B cell (primary cell): ENCODE measurements at regions not wholly inside any gene's neighbourhood (a gene's known extent, or its start where the extent isn't known, plus 50 kb on each side); places are given as distances from the start of the nearest gene placed in this dataset.

Experiments used
- ATAC-seq: fragments of 200-7000 bp; cut with Tn5 transposase; one replicate; pipeline ENCODE4 v1.10.0; 2021; ENCODE audit warnings: low read depth, mild to moderate bottlenecking, moderate number of reproducible peaks, moderate library complexity
- CTCF ChIA-PET: fragments of 350-600 bp; sonication (Branson Sonifier 250); formaldehyde crosslinking; loops from one replicate; lab custom pipeline; 2021; ENCODE audit warnings: antibody characterized with exemption, inconsistent platforms; lab: Charles Lee
- POLR2A ChIA-PET: fragments of 350-600 bp; sonication (Branson Sonifier 250); formaldehyde crosslinking; loops from one replicate; lab custom pipeline; 2021; ENCODE audit warnings: antibody characterized with exemption; lab: Charles Lee
- DNase-seq: peaks from one replicate; pipeline ENCODE4 v3.0.0; 2013
- H2AFZ ChIP-seq: 2 replicates; pipeline ENCODE4 v1.6.1; 2012; ENCODE audit warnings: mild to moderate bottlenecking, low read depth, low read length; ENCODE audit not compliant: insufficient read depth, poor library complexity, severe bottlenecking
- H3K27ac ChIP-seq, 2 donors: 1 replicate in 1 of 2; 2 replicates in 1 of 2; pipeline ENCODE4 v1.5.1; 2012 to 2013; ENCODE audit warnings: low read length in 2 of 2, mild to moderate bottlenecking in 2 of 2, moderate library complexity in 1 of 2
- H3K27me3 ChIP-seq, 4 experiments: fragments of 200-600 bp in 1 of 4; sonication (generic) in 1 of 4; replicated peaks in 1 of 4; 1 replicate in 2 of 4; 2 replicates in 2 of 4; pipeline versions ENCODE4 v1.6.1 to v1.7.0; 2013 to 2016; ENCODE audit warnings: low read length in 3 of 4, mild to moderate bottlenecking in 2 of 4, mixed read lengths in 1 of 4, moderate library complexity in 1 of 4; ENCODE audit not compliant: insufficient read depth in 4 of 4, control insufficient read depth in 3 of 4; ENCODE audit errors: control extremely low read depth in 1 of 4
- H3K36me3 ChIP-seq, 2 experiments: replicated peaks in 1 of 2; 1 replicate in 1 of 2; 2 replicates in 1 of 2; pipeline versions ENCODE4 v1.6.1 to v1.7.1; 2013; ENCODE audit warnings: low read length in 1 of 2; ENCODE audit not compliant: insufficient read depth in 2 of 2, control insufficient read depth in 1 of 2; ENCODE audit errors: control extremely low read depth in 1 of 2, extremely low read depth in 1 of 2
- H3K4me1 ChIP-seq, 2 donors: fragments of 200-600 bp in 1 of 2; sonication (generic) in 1 of 2; 1 replicate in 1 of 2; 2 replicates in 1 of 2; pipeline versions ENCODE4 v1.5.1 to v1.6.1; 2013 to 2017; ENCODE audit warnings: low read length in 2 of 2; ENCODE audit not compliant: control insufficient read depth in 2 of 2, insufficient read depth in 2 of 2
- H3K4me2 ChIP-seq: replicated peaks from 2 replicates; pipeline ENCODE3; 2012; ENCODE audit warnings: mild to moderate bottlenecking, low read depth, low read length; ENCODE audit not compliant: poor library complexity, severe bottlenecking
- H3K4me3 ChIP-seq, 5 experiments: fragments of 200-600 bp in 1 of 5; sonication (generic) in 1 of 5; 1 replicate in 3 of 5; 2 replicates in 2 of 5; pipeline versions ENCODE4 v1.5.1 to v1.7.0; 2011 to 2016; ENCODE audit warnings: low read length in 4 of 5, mild to moderate bottlenecking in 4 of 5, low read depth in 2 of 5, control low read depth in 1 of 5, moderate library complexity in 1 of 5; ENCODE audit not compliant: insufficient read depth in 1 of 5; ENCODE audit errors: control extremely low read depth in 1 of 5, extremely low read depth in 1 of 5
- H3K79me2 ChIP-seq: fragments of 200-600 bp; sonication (generic); one replicate; pipeline ENCODE4 v1.6.0; 2016; ENCODE audit warnings: low read length; ENCODE audit not compliant: control insufficient read depth, insufficient read depth
- H3K9ac ChIP-seq: fragments of 200-600 bp; sonication (generic); 2 replicates; pipeline ENCODE4 v1.6.1; 2017; ENCODE audit warnings: mild to moderate bottlenecking, low read length, moderate library complexity
- H3K9me3 ChIP-seq, 3 donors: one replicate each; pipeline versions ENCODE4 v1.6.1 to v1.7.1; 2013; ENCODE audit warnings: low read length in 2 of 3; ENCODE audit not compliant: control insufficient read depth in 2 of 3, insufficient read depth in 1 of 3; ENCODE audit errors: control extremely low read depth in 1 of 3
- H4K20me1 ChIP-seq: 2 replicates; pipeline ENCODE4 v1.6.0; 2012; ENCODE audit warnings: mild to moderate bottlenecking, low read length; ENCODE audit not compliant: insufficient read depth, control insufficient read depth, poor library complexity, severe bottlenecking
- H3K27ac Mint-ChIP-seq: one replicate; pipeline ENCODE4 v1.8.0; 2021; ENCODE audit warnings: mixed read lengths
- H3K27me3 Mint-ChIP-seq: one replicate; pipeline ENCODE4 v1.8.0; 2021; ENCODE audit warnings: mixed read lengths
- H3K4me1 Mint-ChIP-seq: one replicate; pipeline ENCODE4 v1.8.0; 2021; ENCODE audit warnings: mixed read lengths
- H3K4me3 Mint-ChIP-seq: one replicate; pipeline ENCODE4 v1.8.0; 2021; ENCODE audit warnings: mixed read lengths
- H3K9me3 Mint-ChIP-seq: one replicate; pipeline ENCODE4 v1.8.0; 2022; ENCODE audit warnings: mixed read lengths; ENCODE audit not compliant: insufficient read depth
- CTCF ChIP-seq: fragments of 200-600 bp; IDR thresholded peaks from one replicate; pipeline ENCODE4 v1.8.0; 2022; ENCODE audit warnings: antibody characterized with exemption, mild to moderate bottlenecking
- EZH2 ChIP-seq: IDR thresholded peaks from 2 replicates; pipeline ENCODE4 v1.6.1; 2012; ENCODE audit warnings: borderline replicate concordance, low read depth, mild to moderate bottlenecking, moderate library complexity, low read length; ENCODE audit not compliant: insufficient read depth, poor library complexity, severe bottlenecking
- WGBS: methylation state at CpG from one replicate; pipeline ENCODE4 v1.1.5; 2013; ENCODE audit warnings: missing lambda C conversion rate; ENCODE audit not compliant: insufficient coverage; 5-methylcytosine and 5-hydroxymethylcytosine counted together
- intact Hi-C: fragments of 100-400 bp; cut with micrococcal nuclease; formaldehyde crosslinking; loops from one replicate; pipeline ENCODE4 v1.10.0; 2022

- Mint-ChIP-seq H3K27ac (no peak overlapping the region), H3K9me3 (no peaks in the 10 kb centered on the region), H3K27me3 (no peaks in the 10 kb centered on the region), H3K4me1 (no peaks in the 10 kb centered on the region), H3K4me3 (no peak overlapping the region)
- Histone ChIP-seq H3K79me2 (no peaks in the 10 kb centered on the region), H3K9ac (no peak overlapping the region), H3K27me3 (no peaks in the 10 kb centered on the region), H3K9me3 (peaks cover 0 to 4% (median 0%) of the 10 kb centered on the region in 3 donors), H3K4me3 (no peak overlapping the region), H3K4me2 (no peak overlapping the region), H4K20me1 (no peaks in the 10 kb centered on the region), H3K36me3 (no peaks in the 10 kb centered on the region), H3K27ac (no peak overlapping the region), H2AFZ (no peak overlapping the region), H3K4me1 (no peaks in the 10 kb centered on the region)
- ATAC-seq, result no peak
- POLR2A ChIA-PET, result no interaction called here
- DNase-seq, result no peak
- no CpG with 5 or more reads among the region's 2 CpGs for WGBS
- CTCF ChIA-PET, result no interaction called here
- TF ChIP-seq CTCF (no peak), EZH2 (no peak)
- intact Hi-C loops, result no loop called here
Observed at GRCh38 chr2:185633621-185634020, 105.0 kb upstream of the FSIP2 start.

GRCh38 chr2:185638771-185639170, 99.8 kb upstream of the FSIP2 start:
- Mint-ChIP-seq H3K9me3 (no peaks in the 10 kb centered on the region), H3K27me3 (no peaks in the 10 kb centered on the region), H3K4me1 (no peaks in the 10 kb centered on the region), H3K4me3 (no peak overlapping the region), H3K27ac (no peak overlapping the region)
- Histone ChIP-seq H3K36me3 (no peaks in the 10 kb centered on the region), H2AFZ (no peak overlapping the region), H3K4me3 (no peak overlapping the region), H3K27ac (no peak overlapping the region), H3K4me2 (no peak overlapping the region), H3K79me2 (no peaks in the 10 kb centered on the region), H3K27me3 (no peaks in the 10 kb centered on the region), H4K20me1 (no peaks in the 10 kb centered on the region), H3K9me3 (peaks cover 0 to 1% (median 0%) of the 10 kb centered on the region in 3 donors), H3K4me1 (no peaks in the 10 kb centered on the region), H3K9ac (no peak overlapping the region)
- ATAC-seq, result no peak
- ChIA-PET POLR2A (no interaction called here), CTCF (no interaction called here)
- TF ChIP-seq CTCF (no peak), EZH2 (no peak)
- WGBS, result no CpG with 5 or more reads among the region's 3 CpGs
- no peak for DNase-seq
- intact Hi-C loops, result no loop called here
